ENCODE measurements at regions not wholly inside any gene's neighbourhood (a gene's known extent, or its start where the extent isn't known, plus 50 kb on each side); places are given as distances from the start of the nearest gene placed in this dataset.

- TF ChIP-seq, protein P1, sequence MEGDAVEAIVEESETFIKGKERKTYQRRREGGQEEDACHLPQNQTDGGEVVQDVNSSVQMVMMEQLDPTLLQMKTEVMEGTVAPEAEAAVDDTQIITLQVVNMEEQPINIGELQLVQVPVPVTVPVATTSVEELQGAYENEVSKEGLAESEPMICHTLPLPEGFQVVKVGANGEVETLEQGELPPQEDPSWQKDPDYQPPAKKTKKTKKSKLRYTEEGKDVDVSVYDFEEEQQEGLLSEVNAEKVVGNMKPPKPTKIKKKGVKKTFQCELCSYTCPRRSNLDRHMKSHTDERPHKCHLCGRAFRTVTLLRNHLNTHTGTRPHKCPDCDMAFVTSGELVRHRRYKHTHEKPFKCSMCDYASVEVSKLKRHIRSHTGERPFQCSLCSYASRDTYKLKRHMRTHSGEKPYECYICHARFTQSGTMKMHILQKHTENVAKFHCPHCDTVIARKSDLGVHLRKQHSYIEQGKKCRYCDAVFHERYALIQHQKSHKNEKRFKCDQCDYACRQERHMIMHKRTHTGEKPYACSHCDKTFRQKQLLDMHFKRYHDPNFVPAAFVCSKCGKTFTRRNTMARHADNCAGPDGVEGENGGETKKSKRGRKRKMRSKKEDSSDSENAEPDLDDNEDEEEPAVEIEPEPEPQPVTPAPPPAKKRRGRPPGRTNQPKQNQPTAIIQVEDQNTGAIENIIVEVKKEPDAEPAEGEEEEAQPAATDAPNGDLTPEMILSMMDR (conservative IDR thresholded peaks at IDR 0.05): no peak
- TF ChIP-seq ZFX (IDR thresholded peaks at IDR 0.05): no peak
Measured at GRCh38 chr4:29581457-29581856, 1138.7 kb upstream of the PCDH7 start.

Data from C4-2B (cell line).